ENCODE measurements at regions not wholly inside any gene's neighbourhood (a gene's known extent, or its start where the extent isn't known, plus 50 kb on each side); places are given as distances from the start of the nearest gene placed in this dataset.
"Not testable (repeated sequence)": the region's sequence is repeated elsewhere in the genome, so short reads cannot be mapped to it uniquely, and the experiment has no call there.

- H3K27me3 Mint-ChIP-seq: no peaks in the 10 kb centered on the region
Measured at GRCh38 chr6:140370441-140370840, 996.0 kb upstream of the CITED2 start.

DNA sequence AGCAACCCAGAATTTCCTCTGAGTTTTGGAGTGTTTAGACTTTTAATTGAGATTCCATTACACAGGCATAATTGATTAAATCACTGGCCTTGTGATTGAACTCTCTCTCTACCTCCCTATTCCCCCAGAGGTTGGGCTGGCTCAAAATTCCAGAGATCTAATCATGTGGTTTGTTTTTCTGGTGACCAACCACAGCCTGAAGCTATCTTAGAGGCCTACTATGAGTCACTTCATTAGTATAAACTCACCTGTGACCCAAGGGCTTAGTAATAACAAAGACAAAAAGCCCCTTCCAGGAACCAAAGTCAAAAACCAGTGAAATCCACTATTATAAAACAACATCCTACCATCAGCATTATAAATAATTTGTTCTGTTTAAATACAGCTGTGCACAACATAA is 992.5 kb upstream of the CITED2 start:
- Mint-ChIP-seq H3K27me3 (peaks cover 2% of the 10 kb centered on the region), H3K4me3 (no peak overlapping the region), H3K36me3 (no peaks in the 10 kb centered on the region), H3K9me3 (peaks cover 10% of the 10 kb centered on the region), H3K4me1 (no peaks in the 10 kb centered on the region), H3K27ac (no peak overlapping the region)
- POLR2A ChIA-PET: no interaction called here
- no peak for ATAC-seq (ENCODE audit: low read depth)
- DNase-seq: no peak

More at GRCh38 chr6:140370441-140370840, 996.0 kb upstream of the CITED2 start:
- H3K4me1 Mint-ChIP-seq: no peaks in the 10 kb centered on the region
- no peaks in the 10 kb centered on the region for H3K36me3 Mint-ChIP-seq
- ATAC-seq (ENCODE audit: low read depth) (no peak), DNase-seq (no peak)
- peaks cover 3% of the 10 kb centered on the region for H3K9me3 Mint-ChIP-seq
- H3K27ac Mint-ChIP-seq: no peak overlapping the region
- POLR2A ChIA-PET: no interaction called here
- H3K4me3 Mint-ChIP-seq: no peak overlapping the region

DNA sequence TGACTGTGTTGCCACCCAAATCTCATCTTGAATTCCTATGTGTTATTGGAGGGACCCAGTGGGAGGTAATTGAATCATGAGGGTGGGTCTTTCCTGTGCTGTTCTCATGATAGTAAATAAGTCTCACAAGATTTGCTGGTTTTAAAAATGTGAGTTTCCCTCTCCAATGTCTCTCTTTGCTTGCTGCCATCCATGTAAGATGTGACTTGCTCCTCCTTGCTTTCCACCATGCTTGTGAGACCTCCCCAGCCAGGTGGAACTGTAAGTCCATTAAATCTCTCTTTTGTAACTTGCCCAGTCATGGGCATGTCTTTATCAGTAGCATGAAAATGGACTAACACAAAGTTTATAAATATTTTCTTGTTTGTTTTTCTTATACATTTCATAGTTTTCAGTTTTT is 990.5 kb upstream of the CITED2 start:
- Mint-ChIP-seq H3K4me3 (no peak overlapping the region), H3K27me3 (peaks cover 2% of the 10 kb centered on the region), H3K36me3 (no peaks in the 10 kb centered on the region), H3K4me1 (no peaks in the 10 kb centered on the region), H3K27ac (no peak overlapping the region), H3K9me3 (peaks cover 10% of the 10 kb centered on the region)
- POLR2A ChIA-PET: no interaction called here
- DNase-seq (no peak), ATAC-seq (ENCODE audit: low read depth) (no peak)

DNA sequence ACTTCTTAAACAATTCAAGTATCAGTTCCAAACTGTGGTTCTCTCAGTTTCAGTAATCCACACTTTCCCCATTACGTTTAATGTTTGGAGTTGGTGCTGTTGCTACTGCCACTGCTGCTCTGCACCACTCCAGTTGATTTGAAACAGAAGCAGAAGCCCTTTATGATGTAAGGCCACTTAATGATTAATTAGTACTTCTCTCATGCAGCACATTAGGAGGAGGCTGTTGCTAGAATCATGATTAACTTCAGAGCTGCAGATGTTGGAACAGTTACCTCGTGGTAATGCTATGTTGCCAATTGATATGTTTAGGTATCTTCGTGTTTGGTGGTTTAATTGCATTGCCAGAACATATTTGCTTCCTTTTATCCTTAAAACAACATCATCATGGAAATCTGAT is 986.2 kb upstream of the CITED2 start:
- POLR2A ChIA-PET: no interaction called here
- H3K36me3 Mint-ChIP-seq: no peaks in the 10 kb centered on the region
- no peak overlapping the region for H3K4me3 Mint-ChIP-seq
- ATAC-seq (ENCODE audit: low read depth) (no peak), DNase-seq (no peak)
- peaks cover 2% of the 10 kb centered on the region for H3K27me3 Mint-ChIP-seq
- H3K27ac Mint-ChIP-seq: no peak overlapping the region
- H3K4me1 Mint-ChIP-seq: no peaks in the 10 kb centered on the region
- peaks cover 7% of the 10 kb centered on the region for H3K9me3 Mint-ChIP-seq

- Mint-ChIP-seq H3K27me3 (no peaks in the 10 kb centered on the region), H3K4me3 (no peak overlapping the region), H3K9me3 (no peaks in the 10 kb centered on the region), H3K27ac (no peak overlapping the region), H3K36me3 (no peaks in the 10 kb centered on the region), H3K4me1 (no peaks in the 10 kb centered on the region)
- POLR2A ChIA-PET: no interaction called here
- ATAC-seq (ENCODE audit: low read depth) (no peak), DNase-seq (no peak)
Measured at GRCh38 chr6:140355476-140355875, 981.0 kb upstream of the CITED2 start.

GRCh38 chr6:140354296-140354695 is 979.8 kb upstream of the CITED2 start:
- H3K36me3 Mint-ChIP-seq: no peaks in the 10 kb centered on the region
- H3K4me3 Mint-ChIP-seq: no peak overlapping the region
- no peak for ATAC-seq (ENCODE audit: low read depth)
- H3K27me3 Mint-ChIP-seq: no peaks in the 10 kb centered on the region
- H3K9me3 Mint-ChIP-seq: no peaks in the 10 kb centered on the region
- H3K4me1 Mint-ChIP-seq: no peaks in the 10 kb centered on the region
- H3K27ac Mint-ChIP-seq: no peak overlapping the region
- DNase-seq: no peak
- POLR2A ChIA-PET: no interaction called here

DNA sequence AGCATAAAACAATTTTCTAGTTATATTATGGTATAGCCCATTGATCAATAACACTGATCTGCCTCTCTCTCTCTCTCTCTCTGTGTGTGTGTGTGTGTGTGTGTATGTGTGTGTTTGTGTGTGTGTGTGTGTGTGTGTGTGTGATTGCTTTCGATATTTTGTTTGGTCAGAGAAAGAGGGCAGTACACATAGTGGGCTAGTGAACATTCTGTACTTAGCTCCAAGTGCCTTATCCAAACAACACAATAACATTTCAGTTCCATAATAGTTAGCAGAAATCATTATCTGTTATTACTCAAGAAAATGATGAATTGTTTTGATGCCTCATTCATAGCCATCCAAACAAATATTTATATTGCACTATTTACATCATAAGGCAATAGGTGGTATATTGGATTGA is 979.1 kb upstream of the CITED2 start:
- ATAC-seq (ENCODE audit: low read depth) (no peak), DNase-seq (no peak)
- no peak overlapping the region for H3K27ac Mint-ChIP-seq
- POLR2A ChIA-PET: no interaction called here
- H3K9me3 Mint-ChIP-seq: no peaks in the 10 kb centered on the region
- H3K4me3 Mint-ChIP-seq: no peak overlapping the region
- H3K4me1 Mint-ChIP-seq: no peaks in the 10 kb centered on the region
- no peaks in the 10 kb centered on the region for H3K27me3 Mint-ChIP-seq
- no peaks in the 10 kb centered on the region for H3K36me3 Mint-ChIP-seq

DNA sequence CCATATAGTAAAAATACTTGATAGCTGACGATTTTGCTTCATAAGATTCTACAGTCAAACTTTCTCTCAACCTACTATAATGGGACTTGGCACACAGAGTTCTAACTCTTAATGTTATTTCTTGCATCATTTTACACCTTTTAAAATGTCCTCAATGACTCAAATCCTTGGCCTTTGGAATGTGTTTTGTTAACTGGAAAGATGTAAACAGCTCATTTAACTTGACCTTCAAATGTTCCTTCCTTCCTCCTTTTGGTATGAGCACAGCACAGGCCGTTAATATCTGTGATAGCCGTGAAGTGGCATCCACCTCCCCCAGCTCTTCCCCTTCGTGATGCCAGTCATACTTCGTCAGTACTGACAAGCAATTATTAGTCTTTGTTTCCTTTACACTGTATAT is 972.0 kb upstream of the CITED2 start:
- ATAC-seq (ENCODE audit: low read depth) (no peak), DNase-seq (no peak)
- POLR2A ChIA-PET: no interaction called here
- H3K27me3 Mint-ChIP-seq: no peaks in the 10 kb centered on the region
- H3K27ac Mint-ChIP-seq: no peak overlapping the region
- no peaks in the 10 kb centered on the region for H3K4me1 Mint-ChIP-seq
- H3K4me3 Mint-ChIP-seq: no peak overlapping the region
- no peaks in the 10 kb centered on the region for H3K36me3 Mint-ChIP-seq
- H3K9me3 Mint-ChIP-seq: peaks cover 3% of the 10 kb centered on the region

- H3K27ac Mint-ChIP-seq: no peak overlapping the region
- ATAC-seq (ENCODE audit: low read depth): no peak
- H3K4me3 Mint-ChIP-seq: no peak overlapping the region
- H3K36me3 Mint-ChIP-seq: no peaks in the 10 kb centered on the region
- POLR2A ChIA-PET: no interaction called here
- DNase-seq: no peak
- peaks cover 2% of the 10 kb centered on the region for H3K4me1 Mint-ChIP-seq
- no peaks in the 10 kb centered on the region for H3K27me3 Mint-ChIP-seq
- H3K9me3 Mint-ChIP-seq: peaks cover 3% of the 10 kb centered on the region
Measured at GRCh38 chr6:140345935-140346334, 971.5 kb upstream of the CITED2 start.

DNA sequence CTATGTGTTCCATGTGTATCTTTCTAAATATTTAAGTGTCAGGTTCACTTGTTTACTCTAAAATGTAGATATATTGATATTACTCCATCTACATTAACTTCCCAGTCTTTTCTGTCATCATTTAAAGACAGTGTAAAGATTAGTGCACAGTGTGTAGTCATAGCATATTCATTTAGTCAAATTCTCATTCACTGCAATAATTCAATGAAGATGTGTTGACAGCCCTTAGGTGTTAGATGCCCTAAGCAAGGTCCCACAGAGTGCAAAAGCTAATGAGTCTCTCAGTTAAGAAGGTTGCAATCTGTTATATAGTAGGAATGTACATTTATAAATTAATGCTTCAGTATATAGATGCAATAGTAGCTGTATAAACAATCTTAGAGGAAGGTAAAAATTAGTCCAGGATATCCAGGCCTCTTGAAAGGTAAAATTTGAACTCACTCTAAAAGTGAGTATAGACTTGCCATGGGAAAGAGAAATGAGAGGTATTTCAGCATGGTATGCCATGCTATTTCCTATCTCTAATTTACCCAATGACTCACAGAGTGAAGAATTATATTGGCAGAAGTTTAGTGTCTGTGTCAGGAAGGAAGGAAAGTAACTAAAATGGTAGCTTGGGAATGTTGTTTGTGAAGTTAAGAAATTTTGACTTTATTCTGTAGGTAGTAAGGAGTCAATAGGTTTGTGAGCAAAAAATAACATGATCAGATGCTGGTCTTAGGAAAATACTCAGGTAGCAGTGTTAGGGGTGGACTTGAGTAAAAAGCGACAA is 969.9 kb upstream of the CITED2 start:
- ATAC-seq (ENCODE audit: low read depth): no peak
- H3K27me3 Mint-ChIP-seq: no peaks in the 10 kb centered on the region
- peaks cover 2% of the 10 kb centered on the region for H3K4me1 Mint-ChIP-seq
- no peak overlapping the region for H3K4me3 Mint-ChIP-seq
- H3K27ac Mint-ChIP-seq: no peak overlapping the region
- POLR2A ChIA-PET: no interaction called here
- peaks cover 9% of the 10 kb centered on the region for H3K9me3 Mint-ChIP-seq
- no peak for DNase-seq
- H3K36me3 Mint-ChIP-seq: no peaks in the 10 kb centered on the region

GRCh38 chr6:140343128-140343527 is 968.7 kb upstream of the CITED2 start:
- peaks cover 2% of the 10 kb centered on the region for H3K4me1 Mint-ChIP-seq
- no peak overlapping the region for H3K27ac Mint-ChIP-seq
- H3K36me3 Mint-ChIP-seq: no peaks in the 10 kb centered on the region
- H3K27me3 Mint-ChIP-seq: no peaks in the 10 kb centered on the region
- H3K4me3 Mint-ChIP-seq: no peak overlapping the region
- no peak for DNase-seq
- ATAC-seq (ENCODE audit: low read depth): no peak
- POLR2A ChIA-PET: no interaction called here
- peaks cover 9% of the 10 kb centered on the region for H3K9me3 Mint-ChIP-seq

DNA sequence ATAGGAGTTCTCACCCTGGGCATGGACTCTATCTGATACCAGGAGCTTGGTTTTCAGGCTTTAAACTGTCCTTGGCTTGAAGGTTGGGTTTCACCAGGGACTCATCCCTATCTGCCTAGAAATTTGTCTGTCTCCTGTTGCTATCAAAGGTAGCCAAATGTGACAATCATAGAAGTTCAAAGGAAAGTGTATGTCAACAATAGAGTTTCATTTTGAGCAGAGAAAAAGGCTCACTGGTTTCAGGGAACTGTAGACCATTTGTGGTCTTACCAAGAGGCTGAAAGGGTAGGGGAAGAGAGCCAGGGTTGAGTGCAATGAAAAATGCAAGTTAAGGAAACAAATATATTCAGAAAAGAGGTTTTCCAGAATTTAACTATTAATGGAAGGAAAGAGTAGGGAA is 966.8 kb upstream of the CITED2 start:
- H3K36me3 Mint-ChIP-seq: no peaks in the 10 kb centered on the region
- POLR2A ChIA-PET: no interaction called here
- DNase-seq (no peak), ATAC-seq (ENCODE audit: low read depth) (no peak)
- no peak overlapping the region for H3K4me3 Mint-ChIP-seq
- peaks cover 11% of the 10 kb centered on the region for H3K9me3 Mint-ChIP-seq
- no peaks in the 10 kb centered on the region for H3K27me3 Mint-ChIP-seq
- peaks cover 2% of the 10 kb centered on the region for H3K4me1 Mint-ChIP-seq
- H3K27ac Mint-ChIP-seq: no peak overlapping the region

GRCh38 chr6:140340795-140341194 is 966.3 kb upstream of the CITED2 start:
- ATAC-seq (ENCODE audit: low read depth) (no peak), DNase-seq (no peak)
- no peaks in the 10 kb centered on the region for H3K27me3 Mint-ChIP-seq
- H3K36me3 Mint-ChIP-seq: no peaks in the 10 kb centered on the region
- H3K9me3 Mint-ChIP-seq: peaks cover 11% of the 10 kb centered on the region
- H3K27ac Mint-ChIP-seq: no peak overlapping the region
- H3K4me3 Mint-ChIP-seq: no peak overlapping the region
- POLR2A ChIA-PET: no interaction called here
- H3K4me1 Mint-ChIP-seq: peaks cover 2% of the 10 kb centered on the region

DNA sequence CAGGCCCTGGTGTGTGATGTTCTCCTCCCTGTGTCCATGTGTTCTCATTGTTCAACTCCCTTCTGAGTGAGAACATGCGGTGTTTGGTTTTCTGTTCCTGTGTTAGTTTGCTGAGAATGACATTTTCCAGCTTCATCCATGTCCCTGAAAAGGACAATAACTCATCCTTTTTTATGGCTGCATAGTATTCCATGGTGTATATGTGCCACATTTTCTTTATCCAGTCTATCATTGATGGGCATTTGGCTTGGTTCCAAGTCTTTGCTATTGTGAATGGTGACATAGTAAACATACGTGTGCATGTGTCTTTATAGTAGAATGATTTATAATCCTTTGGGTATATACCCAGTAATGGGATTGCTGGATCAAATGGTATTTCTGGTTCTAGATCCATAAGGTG is 964.6 kb upstream of the CITED2 start:
- DNase-seq; H3K27me3 Mint-ChIP-seq; H3K27ac Mint-ChIP-seq; POLR2A ChIA-PET; H3K36me3 Mint-ChIP-seq; H3K4me3 Mint-ChIP-seq; H3K4me1 Mint-ChIP-seq; ATAC-seq (ENCODE audit: low read depth): not testable (repeated sequence)
- peaks cover 11% of the 10 kb centered on the region for H3K9me3 Mint-ChIP-seq

- Mint-ChIP-seq H3K9me3 (peaks cover 3% of the 10 kb centered on the region), H3K27ac (no peak overlapping the region), H3K36me3 (no peaks in the 10 kb centered on the region), H3K4me1 (no peaks in the 10 kb centered on the region), H3K4me3 (no peak overlapping the region), H3K27me3 (peaks cover 7% of the 10 kb centered on the region)
- no peak for DNase-seq
- no peak for ATAC-seq (ENCODE audit: low read depth)
- POLR2A ChIA-PET: no interaction called here
Measured at GRCh38 chr6:140321891-140322290, 947.4 kb upstream of the CITED2 start.

Data from activated naive CD8-positive, alpha-beta T cell treated with anti-CD3 and anti-CD28 coated beads, Interleukin-2, amount 10 ng/mL, durations not matched to agents 7 days and 5 days (primary cell).